ENCODE measurements at regions not wholly inside any gene's neighbourhood (a gene's known extent, or its start where the extent isn't known, plus 50 kb on each side); places are given as distances from the start of the nearest gene placed in this dataset.

- no peak for DNase-seq (ENCODE audit: low spot score)
- intact Hi-C loops (cut with DNase I): no loop called here
Observed at GRCh38 chr11:104404231-104405175, 240.6 kb upstream of the PDGFD start.

- no peak for DNase-seq (ENCODE audit: low spot score)
- intact Hi-C loops (cut with DNase I): no loop called here
Observed at GRCh38 chr11:104402812-104403521, 239.0 kb upstream of the PDGFD start.

DNA sequence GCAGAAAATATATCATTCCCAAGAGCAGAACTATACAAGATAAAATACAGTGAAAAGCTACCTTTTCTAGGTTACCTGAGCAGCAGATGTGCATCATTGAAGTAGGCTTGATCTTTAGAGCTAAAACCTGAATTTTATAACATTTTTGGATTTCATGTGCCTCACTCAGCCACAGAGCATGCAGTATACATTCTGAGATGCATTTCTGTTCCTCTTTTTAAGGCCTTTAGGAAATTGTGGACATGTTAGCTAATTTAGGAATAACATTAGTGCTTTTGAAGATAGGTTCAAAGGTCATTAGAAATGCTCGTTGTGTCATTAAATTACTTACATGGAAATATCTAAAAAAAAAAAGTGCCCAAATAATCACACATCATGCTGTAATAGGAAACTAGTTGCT, 230.6 kb upstream of the PDGFD start:
- intact Hi-C loops (cut with DNase I): no loop called here
- no peak for DNase-seq (ENCODE audit: low spot score)

GRCh38 chr11:104390651-104391050, 226.7 kb upstream of the PDGFD start:
- no peak for DNase-seq (ENCODE audit: low spot score)
- intact Hi-C loops (cut with DNase I): no loop called here

DNA sequence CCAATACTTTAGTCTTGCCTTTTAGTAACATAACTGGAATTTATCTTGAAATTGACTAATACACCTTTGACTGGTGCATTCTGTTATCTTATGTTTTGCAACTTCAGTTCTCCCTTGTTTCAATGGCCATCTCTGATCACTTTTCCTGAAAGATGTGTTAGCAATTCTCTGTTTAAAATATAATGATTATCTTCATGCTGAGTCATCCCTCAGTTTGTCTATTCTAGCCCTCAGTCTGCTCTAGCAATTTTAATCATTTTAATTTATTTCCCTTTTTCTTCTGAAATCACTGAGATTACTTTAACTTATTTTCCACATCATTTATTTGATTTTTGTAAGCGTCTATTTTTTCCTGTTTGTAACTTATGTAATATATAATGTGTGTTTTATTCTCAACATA, 221.9 kb upstream of the PDGFD start:
- DNase-seq (ENCODE audit: low spot score): no peak
- intact Hi-C loops (cut with DNase I): no loop called here

DNA sequence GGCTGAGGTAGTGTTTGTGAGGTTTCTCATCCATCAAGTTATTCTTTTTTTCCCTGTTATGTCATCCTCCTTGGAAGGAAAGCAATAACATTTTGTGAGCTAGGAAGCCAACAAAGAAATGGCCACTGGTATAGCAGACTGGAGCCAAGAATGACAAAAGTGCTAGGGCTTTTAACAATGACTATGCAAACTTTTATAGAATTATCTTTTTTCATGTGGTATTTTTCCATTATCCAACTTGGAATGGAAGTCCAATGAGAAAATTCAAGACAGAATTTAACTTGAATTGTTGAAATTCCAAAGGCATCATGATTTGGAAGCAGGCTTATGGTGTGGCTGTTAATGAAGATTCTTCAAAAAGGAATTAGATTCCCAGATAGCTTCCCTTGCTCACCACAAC, 216.4 kb upstream of the PDGFD start:
- intact Hi-C loops (cut with DNase I): no loop called here
- DNase-seq (ENCODE audit: low spot score): no peak

DNA sequence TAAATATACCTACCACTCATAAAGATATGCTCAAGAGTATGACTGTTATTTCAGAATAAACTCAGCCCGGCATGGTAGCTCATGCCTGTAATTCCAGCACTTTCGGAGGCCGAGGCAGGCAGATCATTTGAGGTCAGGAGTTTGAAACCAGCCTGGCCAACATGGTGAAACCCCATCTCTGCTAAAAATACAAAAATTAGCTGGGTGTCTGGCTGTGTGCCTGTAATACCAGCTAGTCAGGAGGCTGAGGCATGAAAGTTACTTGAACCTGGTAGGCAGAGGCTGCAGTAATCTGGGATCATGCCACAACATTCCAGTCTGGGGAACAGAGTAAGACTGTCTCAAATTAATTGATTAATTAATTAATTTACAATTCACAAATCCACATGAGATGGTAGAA, 208.2 kb upstream of the PDGFD start:
- DNase-seq (ENCODE audit: low spot score): no peak
- intact Hi-C loops (cut with DNase I): no loop called here

DNA sequence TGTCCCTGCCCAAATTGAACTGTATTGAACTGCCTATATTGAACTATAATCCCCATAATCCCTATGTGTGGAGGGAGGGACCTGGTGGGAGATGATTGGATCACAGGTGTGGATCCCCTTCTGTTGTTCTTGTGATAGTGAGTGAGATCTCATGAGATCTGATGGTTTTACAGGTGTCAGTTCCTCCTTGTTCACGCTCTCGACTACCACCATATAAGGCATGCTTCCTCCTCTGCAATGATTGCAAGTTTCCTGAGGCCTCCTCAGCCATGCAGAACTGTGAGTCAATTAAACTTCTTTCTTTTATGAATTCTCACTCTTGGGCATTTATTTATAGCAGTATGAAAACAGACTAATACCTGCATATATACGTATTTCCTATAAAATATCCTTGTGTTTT, 206.5 kb upstream of the PDGFD start:
- DNase-seq (ENCODE audit: low spot score): no peak
- intact Hi-C loops (cut with DNase I): no loop called here

- DNase-seq (ENCODE audit: low spot score): no peak
- intact Hi-C loops (cut with DNase I): no loop called here
Observed at GRCh38 chr11:104369761-104370160, 205.8 kb upstream of the PDGFD start.

GRCh38 chr11:104366321-104366734, 202.4 kb upstream of the PDGFD start:
- no peak for DNase-seq (ENCODE audit: low spot score)

DNA sequence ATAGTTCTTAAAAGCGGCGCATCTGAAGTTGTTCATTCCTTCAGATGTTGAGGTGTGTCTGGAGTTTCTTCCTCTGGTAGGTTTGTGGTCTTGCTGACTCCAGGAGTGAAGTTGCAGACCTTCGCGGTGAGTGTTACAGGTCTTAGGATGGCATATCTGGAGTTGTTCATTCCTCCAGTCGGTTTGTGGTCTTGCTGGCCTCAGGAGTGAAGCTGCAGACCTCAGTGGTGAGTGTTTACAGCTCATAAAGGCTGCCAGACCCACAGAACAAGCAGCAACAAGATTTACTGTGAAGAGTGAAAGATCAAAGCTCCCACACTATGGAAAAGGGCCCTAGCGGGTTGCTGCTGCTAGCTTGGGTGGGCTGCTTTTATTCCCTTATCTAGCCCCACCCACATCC, 201.7 kb upstream of the PDGFD start:
- intact Hi-C loops (cut with DNase I): no loop called here

More at GRCh38 chr11:104366321-104366734, 202.4 kb upstream of the PDGFD start:
- intact Hi-C loops (cut with DNase I): no loop called here

GRCh38 chr11:104361975-104362374, 198.0 kb upstream of the PDGFD start:
- DNase-seq (ENCODE audit: low spot score): no peak
- intact Hi-C loops (cut with DNase I): no loop called here

More for the DNA sequence above, 201.7 kb upstream of the PDGFD start:
- DNase-seq (ENCODE audit: low spot score): no peak

- intact Hi-C loops (cut with DNase I): no loop called here
- DNase-seq (ENCODE audit: low spot score): no peak
Observed at GRCh38 chr11:104352036-104352435, 188.1 kb upstream of the PDGFD start.

- no peak for DNase-seq (ENCODE audit: low spot score)
Observed at GRCh38 chr11:104343578-104343977, 179.6 kb upstream of the PDGFD start.

DNA sequence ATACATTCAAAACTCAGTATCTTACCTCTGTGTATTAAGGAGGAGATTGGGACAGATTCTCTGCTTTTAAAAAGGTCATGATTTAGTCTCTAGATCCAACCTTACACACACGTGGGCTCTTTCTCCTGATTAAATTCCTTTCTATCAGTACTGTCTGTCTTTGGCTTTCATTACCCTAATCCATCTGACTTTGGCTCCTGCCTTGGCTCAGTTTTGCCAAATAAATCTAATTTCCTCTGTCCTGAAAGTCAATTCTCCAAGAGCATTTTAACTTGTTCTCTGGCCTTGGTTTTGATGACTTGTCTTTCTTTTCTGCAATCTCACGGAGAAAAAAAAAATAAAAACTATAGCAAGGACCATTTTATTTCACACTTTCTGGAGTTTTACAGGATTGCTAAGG, 176.6 kb upstream of the PDGFD start:
- intact Hi-C loops (cut with DNase I): no loop called here
- DNase-seq (ENCODE audit: low spot score): no peak

More at GRCh38 chr11:104343578-104343977, 179.6 kb upstream of the PDGFD start:
- intact Hi-C loops (cut with DNase I): no loop called here

DNA sequence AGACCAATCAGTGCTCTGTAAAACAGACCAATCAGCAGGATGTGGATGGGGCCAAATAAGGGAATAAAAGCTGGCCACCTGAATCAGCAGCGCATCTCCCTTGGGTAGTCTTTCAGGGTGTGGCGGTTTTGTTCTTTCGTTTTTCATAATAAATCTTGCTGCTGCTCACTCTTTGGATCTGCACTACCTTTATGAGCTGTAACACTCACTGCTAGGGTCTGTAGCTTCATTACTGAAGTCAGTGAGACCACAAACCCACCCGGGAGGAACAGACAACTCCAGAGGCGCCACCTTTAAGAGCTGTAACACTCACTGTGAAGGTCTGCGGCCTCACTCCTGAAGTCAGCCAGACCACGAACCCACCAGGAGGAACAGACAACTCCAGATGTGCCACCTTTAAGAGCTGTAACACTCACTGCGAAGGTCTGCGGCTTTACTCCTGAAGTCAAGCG, 175.5 kb upstream of the PDGFD start:
- intact Hi-C loops (cut with DNase I): no loop called here
- no peak for DNase-seq (ENCODE audit: low spot score)

GRCh38 chr11:104338186-104338585, 174.2 kb upstream of the PDGFD start:
- no peak for DNase-seq (ENCODE audit: low spot score)
- intact Hi-C loops (cut with DNase I): no loop called here

- no peak for DNase-seq (ENCODE audit: low spot score)
Observed at GRCh38 chr11:104337273-104337672, 173.3 kb upstream of the PDGFD start.

DNA sequence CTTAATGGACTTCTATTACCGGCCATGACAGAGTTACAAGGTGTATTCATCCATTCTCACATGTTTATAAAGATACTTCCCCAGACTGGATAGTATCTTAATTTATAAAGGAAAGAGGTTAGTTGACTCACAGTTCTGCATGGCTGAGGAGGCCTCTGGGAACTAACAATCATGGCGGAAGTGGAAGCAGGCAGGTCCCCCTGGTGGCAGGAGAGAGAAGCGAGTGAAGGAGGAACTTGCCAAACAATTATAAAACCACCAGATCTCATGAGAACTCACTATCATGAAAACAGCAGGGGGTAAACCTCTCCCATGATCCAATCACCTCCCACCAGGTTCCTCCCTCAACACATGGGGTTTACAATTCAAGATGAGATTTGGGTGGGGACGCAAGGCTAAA, 170.0 kb upstream of the PDGFD start:
- no peak for DNase-seq (ENCODE audit: low spot score)
- intact Hi-C loops (cut with DNase I): no loop called here

More at GRCh38 chr11:104337273-104337672, 173.3 kb upstream of the PDGFD start:
- intact Hi-C loops (cut with DNase I): no loop called here

DNA sequence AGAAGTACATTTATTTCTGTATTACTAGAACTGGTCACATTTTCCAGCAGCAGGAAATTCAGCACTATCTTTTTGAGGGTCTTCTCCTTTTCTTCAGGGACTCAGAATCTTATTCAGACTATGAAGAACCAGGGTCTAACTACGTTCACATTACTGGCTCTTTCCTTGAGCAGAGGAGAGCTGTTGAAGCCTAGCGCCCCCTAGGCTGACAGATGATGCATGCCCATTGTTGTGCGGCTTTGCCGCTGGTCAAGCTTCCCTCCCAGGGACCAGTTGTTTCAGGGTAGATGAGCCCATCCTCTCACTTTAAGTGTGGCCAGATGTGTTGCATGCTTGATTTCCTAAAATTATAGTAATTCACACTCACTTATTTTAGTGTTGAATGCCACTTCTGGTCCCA, 168.2 kb upstream of the PDGFD start:
- intact Hi-C loops (cut with DNase I): no loop called here
- no peak for DNase-seq (ENCODE audit: low spot score)
